Occipital lobe (tissue), 1 donor: ENCODE measurements at regions not wholly inside any gene's neighbourhood (a gene's known extent, or its start where the extent isn't known, plus 50 kb on each side); places are given as distances from the start of the nearest gene placed in this dataset.

Experiments
- DNase-seq: peaks from one replicate; lab custom pipeline; 2025; lab: John Stamatoyannopoulos, UW

GRCh38 chr11:70812472-70812871, 414.1 kb downstream of the CTTN start:
- no peak for DNase-seq

- no peak for DNase-seq
These were observed 415.3 kb downstream of the CTTN start for GRCh38 chr11:70813651-70814050.

- DNase-seq: no peak
These were observed 417.1 kb downstream of the CTTN start for GRCh38 chr11:70815485-70815832.

GRCh38 chr11:70816156-70816678, 417.9 kb downstream of the CTTN start:
- no peak for DNase-seq

- no peak for DNase-seq
These were observed 420.0 kb downstream of the CTTN start for GRCh38 chr11:70818351-70818750.

GRCh38 chr11:70819022-70819421, 420.7 kb downstream of the CTTN start:
- DNase-seq: no peak

- DNase-seq: no peak
These were observed 422.0 kb downstream of the CTTN start for GRCh38 chr11:70820311-70820710.

- no peak for DNase-seq
These were observed 422.4 kb downstream of the CTTN start for GRCh38 chr11:70820712-70821111.

- DNase-seq: no peak
These were observed 425.4 kb downstream of the CTTN start for GRCh38 chr11:70823771-70824170.

- DNase-seq: no peak
These were observed 426.4 kb downstream of the CTTN start for GRCh38 chr11:70824605-70825245.

- DNase-seq: no peak
These were observed 426.4 kb downstream of the SHANK2 start for GRCh38 chr11:70825893-70826540.

- DNase-seq: peak; percentile 44
These were observed 425.6 kb downstream of the SHANK2 start for GRCh38 chr11:70826541-70827335.

GRCh38 chr11:70828593-70829082, 423.7 kb downstream of the SHANK2 start:
- DNase-seq: peak; percentile 19

- DNase-seq: no peak
These were observed 423.1 kb downstream of the SHANK2 start for GRCh38 chr11:70829134-70829885.

- no peak for DNase-seq
These were observed 422.5 kb downstream of the SHANK2 start for GRCh38 chr11:70829886-70830272.

- no peak for DNase-seq
These were observed 419.4 kb downstream of the SHANK2 start for GRCh38 chr11:70833011-70833410.

- no peak for DNase-seq
These were observed 418.8 kb downstream of the SHANK2 start for GRCh38 chr11:70833554-70833953.

- no peak for DNase-seq
These were observed 418.0 kb downstream of the SHANK2 start for GRCh38 chr11:70834277-70834940.

- DNase-seq: no peak
These were observed 417.3 kb downstream of the SHANK2 start for GRCh38 chr11:70834984-70835560.

- DNase-seq: no peak
These were observed 416.3 kb downstream of the SHANK2 start for GRCh38 chr11:70836071-70836470.

- DNase-seq: no peak
These were observed 414.2 kb downstream of the SHANK2 start for GRCh38 chr11:70838198-70838597.
